ENCODE measurements at regions not wholly inside any gene's neighbourhood (a gene's known extent, or its start where the extent isn't known, plus 50 kb on each side); places are given as distances from the start of the nearest gene placed in this dataset.

- TF ChIP-seq, protein P1, sequence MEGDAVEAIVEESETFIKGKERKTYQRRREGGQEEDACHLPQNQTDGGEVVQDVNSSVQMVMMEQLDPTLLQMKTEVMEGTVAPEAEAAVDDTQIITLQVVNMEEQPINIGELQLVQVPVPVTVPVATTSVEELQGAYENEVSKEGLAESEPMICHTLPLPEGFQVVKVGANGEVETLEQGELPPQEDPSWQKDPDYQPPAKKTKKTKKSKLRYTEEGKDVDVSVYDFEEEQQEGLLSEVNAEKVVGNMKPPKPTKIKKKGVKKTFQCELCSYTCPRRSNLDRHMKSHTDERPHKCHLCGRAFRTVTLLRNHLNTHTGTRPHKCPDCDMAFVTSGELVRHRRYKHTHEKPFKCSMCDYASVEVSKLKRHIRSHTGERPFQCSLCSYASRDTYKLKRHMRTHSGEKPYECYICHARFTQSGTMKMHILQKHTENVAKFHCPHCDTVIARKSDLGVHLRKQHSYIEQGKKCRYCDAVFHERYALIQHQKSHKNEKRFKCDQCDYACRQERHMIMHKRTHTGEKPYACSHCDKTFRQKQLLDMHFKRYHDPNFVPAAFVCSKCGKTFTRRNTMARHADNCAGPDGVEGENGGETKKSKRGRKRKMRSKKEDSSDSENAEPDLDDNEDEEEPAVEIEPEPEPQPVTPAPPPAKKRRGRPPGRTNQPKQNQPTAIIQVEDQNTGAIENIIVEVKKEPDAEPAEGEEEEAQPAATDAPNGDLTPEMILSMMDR (IDR thresholded peaks at IDR 0.05), result no peak
- H3K36me3 Mint-ChIP-seq, result no peaks in the 10 kb centered on the region
- no peaks in the 10 kb centered on the region for H3K36me3 ChIP-seq (replicated peaks in 1 of 2; ENCODE audit: control insufficient read depth in 1 of 2, insufficient read depth in 2 of 2, low read length in 2 of 2)
- H3K4me3 Mint-ChIP-seq, result no peak overlapping the region
- peaks cover 10% of the 10 kb centered on the region for H3K4me1 Mint-ChIP-seq
- intact Hi-C loops (cut with micrococcal nuclease), result no loop called here
- H3K79me2 ChIP-seq (ENCODE audit: insufficient read depth, low read length), result no peaks in the 10 kb centered on the region
- no peaks in the 10 kb centered on the region for H3K27me3 ChIP-seq (ENCODE audit: control insufficient read depth in 2 of 2, insufficient read depth in 2 of 2, low read length in 2 of 2)
- H3K4me2 ChIP-seq (replicated peaks; ENCODE audit: extremely low read depth, low read length, poor library complexity, severe bottlenecking), result no peak overlapping the region
- H3K4me3 ChIP-seq (replicated peaks in 1 of 3; ENCODE audit: low read depth in 2 of 3, low read length in 3 of 3), result no peak overlapping the region
- no peak overlapping the region for H3K9ac ChIP-seq (ENCODE audit: insufficient read depth, low read length, poor library complexity, severe bottlenecking)
- no peak overlapping the region for H2AFZ ChIP-seq (ENCODE audit: insufficient read depth, low read depth, low read length, poor library complexity, severe bottlenecking)
- H3K27ac ChIP-seq (ENCODE audit: low read depth in 1 of 2, low read length in 2 of 2), result no peak overlapping the region
- H3K27ac Mint-ChIP-seq, result no peak overlapping the region
- no peak for DNase-seq
- 100% methylated on average over 1 of the region's 3 CpGs for WGBS (ENCODE audit: insufficient coverage)
- H3K4me1 ChIP-seq (ENCODE audit: control insufficient read depth in 1 of 2, insufficient read depth in 2 of 2, low read length in 2 of 2), result peaks cover 7 to 8% of the 10 kb centered on the region in 2 donors
- H3K9me3 ChIP-seq (replicated peaks in 1 of 2; ENCODE audit: control insufficient read depth in 1 of 2, insufficient read depth in 1 of 2, low read length in 2 of 2), result no peaks in the 10 kb centered on the region
- no peaks in the 10 kb centered on the region for H4K20me1 ChIP-seq (ENCODE audit: insufficient read depth, low read length)
- H3K27me3 Mint-ChIP-seq (ENCODE audit: low read depth in 3 of 3), result peaks cover 22 to 43% (median 25%) of the 10 kb centered on the region in 3 donors
- H3K9me3 Mint-ChIP-seq, result peaks cover 0 to 2% (median 0%) of the 10 kb centered on the region in 7 donors
These were observed 71.8 kb upstream of the ECE1 start for GRCh38 chr1:21362096-21362495.

DNA sequence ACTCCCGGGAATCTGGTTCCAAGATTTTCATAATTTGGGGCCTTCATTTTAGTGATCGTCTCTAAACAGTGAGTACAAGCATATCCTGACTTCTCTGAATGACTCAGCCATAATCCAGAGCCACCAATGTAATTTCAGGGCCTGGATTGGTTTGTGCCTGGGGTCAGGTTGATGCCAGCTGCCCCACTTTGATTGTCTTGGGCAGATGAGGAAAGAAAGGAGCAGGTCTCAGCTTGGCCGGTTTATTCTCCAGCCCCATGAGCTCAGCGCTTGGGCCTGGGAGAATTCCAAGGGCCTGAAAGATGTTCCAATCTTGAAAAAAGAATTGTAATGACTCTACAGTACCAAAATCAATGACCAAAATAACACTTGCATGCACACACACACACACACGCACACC is 71.2 kb upstream of the ECE1 start:
- TF ChIP-seq, protein P1 (IDR thresholded peaks at IDR 0.05), result no peak
- H3K36me3 ChIP-seq (replicated peaks in 1 of 2; ENCODE audit: control insufficient read depth in 1 of 2, insufficient read depth in 2 of 2, low read length in 2 of 2), result no peaks in the 10 kb centered on the region
- peaks cover 7 to 8% of the 10 kb centered on the region in 2 donors for H3K4me1 ChIP-seq (ENCODE audit: control insufficient read depth in 1 of 2, insufficient read depth in 2 of 2, low read length in 2 of 2)
- H3K4me2 ChIP-seq (replicated peaks; ENCODE audit: extremely low read depth, low read length, poor library complexity, severe bottlenecking), result no peak overlapping the region
- no peaks in the 10 kb centered on the region for H3K9me3 ChIP-seq (replicated peaks in 1 of 2; ENCODE audit: control insufficient read depth in 1 of 2, insufficient read depth in 1 of 2, low read length in 2 of 2)
- Mint-ChIP-seq H3K4me3 (no peak overlapping the region), H3K36me3 (no peaks in the 10 kb centered on the region), H3K27ac (no peak overlapping the region), H3K9me3 (peaks cover 0 to 2% (median 0%) of the 10 kb centered on the region in 7 donors), H3K4me1 (peaks cover 10% of the 10 kb centered on the region), H3K27me3 (ENCODE audit: low read depth in 3 of 3) (peaks cover 22 to 43% (median 29%) of the 10 kb centered on the region in 3 donors)
- H3K9ac ChIP-seq (ENCODE audit: insufficient read depth, low read length, poor library complexity, severe bottlenecking), result no peak overlapping the region
- no CpG with 5 or more reads among the region's 5 CpGs for WGBS (ENCODE audit: insufficient coverage)
- H3K79me2 ChIP-seq (ENCODE audit: insufficient read depth, low read length), result no peaks in the 10 kb centered on the region
- intact Hi-C loops (cut with micrococcal nuclease), result no loop called here
- H2AFZ ChIP-seq (ENCODE audit: insufficient read depth, low read depth, low read length, poor library complexity, severe bottlenecking), result no peak overlapping the region
- no peaks in the 10 kb centered on the region for H3K27me3 ChIP-seq (ENCODE audit: control insufficient read depth in 2 of 2, insufficient read depth in 2 of 2, low read length in 2 of 2)
- DNase-seq, result no peak
- H3K27ac ChIP-seq (ENCODE audit: low read depth in 1 of 2, low read length in 2 of 2), result no peak overlapping the region
- no peak overlapping the region for H3K4me3 ChIP-seq (replicated peaks in 1 of 3; ENCODE audit: low read depth in 2 of 3, low read length in 3 of 3)
- no peaks in the 10 kb centered on the region for H4K20me1 ChIP-seq (ENCODE audit: insufficient read depth, low read length)

Measured in CD14-positive monocyte (primary cell).